ENCODE measurements at regions not wholly inside any gene's neighbourhood (a gene's known extent, or its start where the extent isn't known, plus 50 kb on each side); places are given as distances from the start of the nearest gene placed in this dataset.

- Mint-ChIP-seq H3K27ac (no peak overlapping the region), H3K27me3 (no peaks in the 10 kb centered on the region), H3K9me3 (no peaks in the 10 kb centered on the region), H3K4me1 (no peaks in the 10 kb centered on the region), H3K4me3 (no peak overlapping the region), H3K36me3 (no peaks in the 10 kb centered on the region)
- DNase-seq (no peak), ATAC-seq (ENCODE audit: low read depth) (no peak)
- POLR2A ChIA-PET = no interaction called here
Measured at GRCh38 chr13:79777504-79777903, 296.5 kb downstream of the NDFIP2 start.

- no peaks in the 10 kb centered on the region for H3K27me3 Mint-ChIP-seq
- H3K27ac Mint-ChIP-seq = no peak overlapping the region
- H3K4me3 Mint-ChIP-seq = no peak overlapping the region
- DNase-seq (no peak), ATAC-seq (ENCODE audit: low read depth) (no peak)
- POLR2A ChIA-PET = no interaction called here
- no peaks in the 10 kb centered on the region for H3K9me3 Mint-ChIP-seq
- H3K4me1 Mint-ChIP-seq = no peaks in the 10 kb centered on the region
- no peaks in the 10 kb centered on the region for H3K36me3 Mint-ChIP-seq
Measured at GRCh38 chr13:79776531-79777295, 295.8 kb downstream of the NDFIP2 start.

GRCh38 chr13:79775830-79776229 lies 294.9 kb downstream of the NDFIP2 start:
- POLR2A ChIA-PET = no interaction called here
- Mint-ChIP-seq H3K9me3 (peaks cover under 1% of the 10 kb centered on the region), H3K4me3 (no peak overlapping the region), H3K4me1 (no peaks in the 10 kb centered on the region), H3K36me3 (no peaks in the 10 kb centered on the region), H3K27ac (no peak overlapping the region), H3K27me3 (no peaks in the 10 kb centered on the region)
- DNase-seq (no peak), ATAC-seq (ENCODE audit: low read depth) (no peak)

DNA sequence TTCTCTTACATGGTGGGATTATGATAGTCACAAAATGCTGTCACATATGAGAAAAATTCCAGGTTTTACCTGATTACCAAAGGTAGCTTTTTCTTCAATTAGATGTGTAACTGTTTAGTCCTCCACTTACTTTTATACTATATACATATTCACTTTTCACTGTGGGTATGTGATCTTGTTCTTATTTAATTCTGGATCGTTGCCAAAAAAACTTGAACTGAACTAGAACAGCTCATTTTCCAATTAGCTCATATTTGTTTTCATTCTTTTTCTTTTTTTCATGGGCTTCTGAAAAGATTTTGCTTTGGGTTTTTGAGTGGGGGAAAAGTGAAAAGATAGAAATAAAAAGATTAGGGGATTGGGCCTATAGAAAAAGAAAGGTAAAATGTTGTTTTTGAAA lies 291.9 kb downstream of the NDFIP2 start:
- no peaks in the 10 kb centered on the region for H3K27me3 Mint-ChIP-seq
- no peak overlapping the region for H3K27ac Mint-ChIP-seq
- DNase-seq = no peak
- POLR2A ChIA-PET = no interaction called here
- peaks cover 1% of the 10 kb centered on the region for H3K9me3 Mint-ChIP-seq
- H3K36me3 Mint-ChIP-seq = no peaks in the 10 kb centered on the region
- no peak for ATAC-seq (ENCODE audit: low read depth)
- no peaks in the 10 kb centered on the region for H3K4me1 Mint-ChIP-seq
- H3K4me3 Mint-ChIP-seq = no peak overlapping the region

GRCh38 chr13:79771493-79771892 lies 290.5 kb downstream of the NDFIP2 start:
- Mint-ChIP-seq H3K4me3 (no peak overlapping the region), H3K27ac (no peak overlapping the region), H3K9me3 (peaks cover 1% of the 10 kb centered on the region), H3K4me1 (no peaks in the 10 kb centered on the region), H3K27me3 (no peaks in the 10 kb centered on the region), H3K36me3 (no peaks in the 10 kb centered on the region)
- no peak for DNase-seq
- no peak for ATAC-seq (ENCODE audit: low read depth)
- POLR2A ChIA-PET = no interaction called here

DNA sequence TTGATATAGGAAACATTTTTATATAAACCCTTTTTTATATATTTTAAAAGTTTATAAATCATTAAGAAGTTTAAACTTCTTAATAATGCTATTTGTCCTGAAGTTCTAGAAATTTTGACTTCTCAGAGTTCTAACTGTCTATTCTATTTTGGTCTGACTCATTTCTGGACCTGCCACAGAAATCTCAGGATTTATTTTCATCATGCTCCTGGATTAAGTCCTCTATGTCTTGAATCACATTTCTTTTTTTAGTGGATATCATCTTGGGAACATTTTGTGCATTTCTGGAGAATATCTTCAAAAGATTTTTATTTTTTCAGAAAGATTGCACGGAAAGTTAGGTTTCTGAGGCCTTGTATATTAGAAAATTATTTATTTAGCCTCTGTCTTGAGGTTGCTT lies 289.1 kb downstream of the NDFIP2 start:
- POLR2A ChIA-PET = no interaction called here
- H3K27me3 Mint-ChIP-seq = no peaks in the 10 kb centered on the region
- no peaks in the 10 kb centered on the region for H3K36me3 Mint-ChIP-seq
- no peaks in the 10 kb centered on the region for H3K4me1 Mint-ChIP-seq
- ATAC-seq (ENCODE audit: low read depth) (no peak), DNase-seq (no peak)
- H3K27ac Mint-ChIP-seq = no peak overlapping the region
- no peak overlapping the region for H3K4me3 Mint-ChIP-seq
- H3K9me3 Mint-ChIP-seq = peaks cover 1% of the 10 kb centered on the region

DNA sequence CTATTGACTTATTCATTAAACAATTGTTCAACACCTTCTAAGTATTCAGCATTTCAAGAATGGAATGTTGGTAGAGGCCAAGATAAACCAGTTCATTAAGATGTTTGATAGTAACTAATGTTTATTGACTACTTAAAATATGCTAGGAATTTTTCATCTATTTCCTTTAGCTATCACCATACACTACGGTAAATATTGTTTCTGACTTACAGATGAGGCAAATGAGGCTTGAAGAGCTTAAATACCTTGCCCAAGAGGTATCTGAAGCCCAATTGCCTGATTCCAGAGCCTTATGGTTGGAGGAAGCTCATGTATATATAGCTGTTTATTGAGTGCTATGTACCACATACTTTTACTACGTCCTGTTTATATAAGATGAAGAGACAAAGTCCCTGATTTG lies 286.2 kb downstream of the NDFIP2 start:
- no peak overlapping the region for H3K4me3 Mint-ChIP-seq
- H3K27me3 Mint-ChIP-seq = no peaks in the 10 kb centered on the region
- POLR2A ChIA-PET = no interaction called here
- DNase-seq (no peak), ATAC-seq (ENCODE audit: low read depth) (no peak)
- H3K36me3 Mint-ChIP-seq = no peaks in the 10 kb centered on the region
- H3K27ac Mint-ChIP-seq = no peak overlapping the region
- no peaks in the 10 kb centered on the region for H3K4me1 Mint-ChIP-seq
- H3K9me3 Mint-ChIP-seq = peaks cover 1% of the 10 kb centered on the region

DNA sequence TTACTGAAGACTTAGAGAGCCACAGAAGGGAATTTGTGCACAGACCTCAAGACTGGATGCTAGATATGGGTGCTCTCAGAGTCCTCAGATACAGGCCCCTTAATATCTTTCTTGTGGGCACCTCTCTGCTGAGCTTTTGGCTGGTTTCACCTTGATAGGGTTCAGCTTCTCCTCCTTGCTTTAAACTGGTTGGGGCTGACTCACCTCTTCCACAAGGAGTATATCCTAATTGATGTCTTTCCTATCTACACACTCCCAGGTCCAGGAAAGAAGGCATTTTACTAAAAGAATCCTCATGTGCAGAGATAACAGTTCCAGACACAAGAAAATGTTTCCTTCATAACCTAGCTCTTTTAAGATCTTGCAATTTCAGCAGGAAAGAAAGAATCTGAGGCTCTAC lies 284.4 kb downstream of the NDFIP2 start:
- Mint-ChIP-seq H3K27me3 (no peaks in the 10 kb centered on the region), H3K4me3 (no peak overlapping the region), H3K27ac (no peak overlapping the region)

DNA sequence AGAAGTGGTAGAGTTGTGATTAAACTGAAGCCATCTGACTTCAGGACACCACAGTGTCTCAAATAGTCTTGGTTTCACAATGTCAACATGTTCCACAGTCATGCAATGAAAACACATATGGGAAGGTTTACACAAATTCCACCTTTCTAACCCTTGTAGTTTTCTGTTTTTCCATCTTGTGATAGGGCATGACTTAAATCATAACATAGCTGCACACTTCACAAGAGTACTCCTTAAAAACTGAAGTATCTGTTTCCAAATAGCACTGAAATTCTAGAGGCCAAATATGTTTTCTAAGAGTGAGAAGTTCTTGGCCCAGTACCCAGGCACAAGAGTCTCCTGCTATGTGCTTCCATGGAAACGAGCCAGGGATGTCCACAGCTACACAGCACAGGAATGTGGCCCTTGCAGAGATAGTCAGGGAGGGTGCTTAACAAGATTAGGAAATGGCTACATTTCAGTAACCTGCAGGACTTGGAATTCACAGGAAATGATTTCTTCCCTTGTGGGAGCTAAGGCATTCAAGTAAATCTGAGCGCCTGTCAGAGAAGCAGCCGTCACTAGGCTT lies 269.1 kb downstream of the NDFIP2 start:
- H3K27ac Mint-ChIP-seq = no peak overlapping the region
- no peak overlapping the region for H3K4me3 Mint-ChIP-seq

More for the DNA sequence above, 284.4 kb downstream of the NDFIP2 start:
- H3K4me1 Mint-ChIP-seq = no peaks in the 10 kb centered on the region
- no peak for DNase-seq
- ATAC-seq (ENCODE audit: low read depth) = no peak
- POLR2A ChIA-PET = no interaction called here
- no peaks in the 10 kb centered on the region for H3K9me3 Mint-ChIP-seq
- no peaks in the 10 kb centered on the region for H3K36me3 Mint-ChIP-seq

DNA sequence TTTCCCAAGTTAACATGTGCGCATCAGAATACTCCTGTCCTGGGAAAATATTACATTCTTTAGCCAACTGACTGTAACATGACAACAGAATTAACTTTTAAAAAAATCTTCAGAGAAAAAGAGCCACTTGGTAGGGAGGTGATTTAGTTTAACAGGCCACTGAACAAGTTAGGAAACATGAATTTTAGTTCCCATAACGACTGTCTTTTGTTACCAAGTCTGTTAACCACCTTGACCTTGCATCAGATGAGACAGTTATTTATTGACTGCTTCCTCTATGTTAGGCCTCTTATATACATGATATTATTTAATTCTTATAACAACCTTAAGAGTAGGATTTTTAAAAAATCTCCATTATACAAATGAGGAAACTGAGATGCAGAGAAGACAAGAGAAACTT lies 268.6 kb downstream of the NDFIP2 start:
- no peaks in the 10 kb centered on the region for H3K9me3 Mint-ChIP-seq

More for the DNA sequence above, 269.1 kb downstream of the NDFIP2 start:
- Mint-ChIP-seq H3K4me1 (no peaks in the 10 kb centered on the region), H3K9me3 (no peaks in the 10 kb centered on the region), H3K36me3 (no peaks in the 10 kb centered on the region), H3K27me3 (no peaks in the 10 kb centered on the region)
- DNase-seq = no peak
- POLR2A ChIA-PET = no interaction called here
- ATAC-seq (ENCODE audit: low read depth) = no peak

DNA sequence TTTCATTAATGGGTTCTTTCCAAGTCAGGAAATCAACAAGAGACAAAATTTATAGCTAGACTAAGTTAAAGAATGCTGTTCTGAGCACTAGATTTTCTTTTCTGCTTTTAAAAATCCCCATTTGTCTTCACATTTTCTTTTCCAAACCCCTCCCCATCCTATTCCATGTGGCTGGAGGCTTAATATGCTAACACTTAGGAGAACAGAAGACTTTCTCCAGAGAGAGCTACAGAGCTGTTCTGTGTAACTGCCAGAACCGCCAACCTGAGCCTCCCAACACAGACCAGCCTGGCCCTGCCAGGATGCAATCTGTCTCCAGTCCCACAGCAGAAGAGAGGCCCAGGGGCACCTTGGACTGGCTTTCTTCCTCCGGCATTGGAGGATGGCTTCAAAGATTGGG lies 264.1 kb downstream of the NDFIP2 start:
- Mint-ChIP-seq H3K36me3 (no peaks in the 10 kb centered on the region), H3K9me3 (no peaks in the 10 kb centered on the region), H3K27me3 (no peaks in the 10 kb centered on the region), H3K4me3 (no peak overlapping the region), H3K27ac (no peak overlapping the region), H3K4me1 (no peaks in the 10 kb centered on the region)
- DNase-seq (no peak), ATAC-seq (ENCODE audit: low read depth) (no peak)
- POLR2A ChIA-PET = no interaction called here

More for the DNA sequence above, 268.6 kb downstream of the NDFIP2 start:
- H3K27ac Mint-ChIP-seq = no peak overlapping the region
- ATAC-seq (ENCODE audit: low read depth) (no peak), DNase-seq (no peak)
- no peaks in the 10 kb centered on the region for H3K4me1 Mint-ChIP-seq
- H3K36me3 Mint-ChIP-seq = no peaks in the 10 kb centered on the region
- POLR2A ChIA-PET = no interaction called here
- H3K4me3 Mint-ChIP-seq = no peak overlapping the region
- no peaks in the 10 kb centered on the region for H3K27me3 Mint-ChIP-seq

DNA sequence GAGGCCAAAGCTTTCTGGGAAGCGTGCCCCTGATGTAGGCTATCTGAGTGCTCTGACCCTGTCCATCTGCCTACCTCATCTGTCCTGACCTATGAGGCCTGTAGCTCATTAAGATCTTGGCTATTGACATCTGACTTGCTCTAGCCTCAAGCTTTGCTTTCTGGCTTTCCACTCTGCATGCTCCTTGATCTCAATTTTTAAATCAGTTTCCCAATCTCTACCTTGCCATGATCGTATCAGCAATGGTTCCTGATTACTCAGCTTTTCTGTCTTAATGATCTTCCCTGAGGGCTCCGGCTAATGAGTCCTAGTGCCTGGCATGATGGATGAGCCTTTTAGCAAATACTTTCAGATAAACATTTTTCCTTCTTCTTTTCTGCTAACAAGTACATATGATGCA lies 262.0 kb downstream of the NDFIP2 start:
- Mint-ChIP-seq H3K4me3 (no peak overlapping the region), H3K27ac (no peak overlapping the region), H3K36me3 (no peaks in the 10 kb centered on the region), H3K27me3 (no peaks in the 10 kb centered on the region), H3K9me3 (no peaks in the 10 kb centered on the region), H3K4me1 (no peaks in the 10 kb centered on the region)
- POLR2A ChIA-PET = no interaction called here
- no peak for DNase-seq
- ATAC-seq (ENCODE audit: low read depth) = no peak

DNA sequence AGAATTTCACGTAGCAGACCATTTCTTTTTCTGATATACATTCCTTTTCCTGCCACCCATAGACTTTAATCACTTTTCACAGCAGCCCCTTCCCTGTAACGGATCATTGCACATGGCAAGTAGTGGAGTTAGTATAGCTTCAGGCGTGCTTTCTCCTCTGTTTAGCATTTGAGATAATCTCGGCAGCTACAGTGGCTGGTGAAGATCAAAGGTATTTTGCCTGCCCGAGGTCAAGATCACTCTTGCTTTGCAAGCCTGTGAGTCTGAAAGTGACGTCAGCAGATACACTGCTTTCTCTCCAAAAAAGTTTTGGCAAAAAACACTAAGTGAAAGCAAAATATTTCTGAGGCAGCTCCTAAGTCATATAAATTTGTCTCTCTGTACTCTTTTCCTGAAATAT lies 260.0 kb downstream of the NDFIP2 start:
- DNase-seq = no peak
- Mint-ChIP-seq H3K9me3 (no peaks in the 10 kb centered on the region), H3K4me1 (no peaks in the 10 kb centered on the region), H3K27me3 (no peaks in the 10 kb centered on the region), H3K4me3 (no peak overlapping the region), H3K27ac (no peak overlapping the region), H3K36me3 (no peaks in the 10 kb centered on the region)
- no peak for ATAC-seq (ENCODE audit: low read depth)
- POLR2A ChIA-PET = no interaction called here

DNA sequence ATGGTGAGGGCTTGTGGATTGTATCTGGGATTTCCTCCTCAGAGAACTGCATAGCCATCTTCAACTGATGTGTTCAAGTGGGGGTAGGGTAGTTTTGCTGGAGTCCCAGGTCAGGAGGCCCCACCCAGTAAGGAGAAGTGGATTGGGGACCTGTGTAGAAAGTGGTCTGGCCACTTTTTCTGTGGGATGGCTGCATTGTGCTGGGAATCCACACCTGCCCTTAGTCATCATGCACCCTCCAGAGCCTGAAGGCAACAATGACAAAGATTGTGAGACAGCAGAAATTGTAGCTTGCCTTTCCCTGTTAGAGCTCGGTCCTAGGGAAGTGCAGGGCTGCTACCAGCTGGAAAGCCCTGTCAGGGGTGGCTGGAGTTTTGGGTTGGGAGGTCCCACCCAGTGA lies 255.4 kb downstream of the NDFIP2 start:
- DNase-seq = no peak
- no peak overlapping the region for H3K4me3 Mint-ChIP-seq
- no peak for ATAC-seq (ENCODE audit: low read depth)
- H3K9me3 Mint-ChIP-seq = no peaks in the 10 kb centered on the region
- POLR2A ChIA-PET = no interaction called here
- H3K4me1 Mint-ChIP-seq = no peaks in the 10 kb centered on the region
- H3K36me3 Mint-ChIP-seq = no peaks in the 10 kb centered on the region
- peaks cover 3% of the 10 kb centered on the region for H3K27me3 Mint-ChIP-seq
- no peak overlapping the region for H3K27ac Mint-ChIP-seq

Measured in activated naive CD8-positive, alpha-beta T cell treated with anti-CD3 and anti-CD28 coated beads, Interleukin-2, amount 10 ng/mL, durations not matched to agents 7 days and 5 days (primary cell).